OCI-LY1 (cell line): ENCODE measurements at regions not wholly inside any gene's neighbourhood (a gene's known extent, or its start where the extent isn't known, plus 50 kb on each side); places are given as distances from the start of the nearest gene placed in this dataset.

ENCODE experiments used
- H2AFZ ChIP-seq: fragments of 200-600 bp; sonication (generic), shearing (Covaris generic); 2 replicates; pipeline ENCODE4 v1.6.0; 2014; ENCODE audit warnings: antibody characterized with exemption, mild to moderate bottlenecking, low read length
- H3F3A ChIP-seq: fragments of 200-600 bp; sonication (generic), shearing (Covaris generic); 2 replicates; pipeline ENCODE4 v1.6.0; 2014; ENCODE audit warnings: mild to moderate bottlenecking, antibody characterized with exemption, low read length, moderate library complexity; ENCODE audit not compliant: insufficient read depth
- H3K27ac ChIP-seq: fragments of 200-600 bp; sonication (generic); 2 replicates; pipeline ENCODE4 v1.5.1; 2014; ENCODE audit warnings: low read length, mixed run types, mild to moderate bottlenecking, low read depth; ENCODE audit not compliant: poor library complexity, severe bottlenecking
- H3K27me3 ChIP-seq: fragments of 200-600 bp; sonication (generic); 2 replicates; pipeline ENCODE4 v1.6.0; 2014; ENCODE audit warnings: antibody characterized with exemption, mild to moderate bottlenecking, low read length, moderate library complexity; ENCODE audit not compliant: insufficient read depth
- H3K36me3 ChIP-seq: fragments of 200-600 bp; sonication (generic); 2 replicates; pipeline ENCODE4 v1.6.1; 2014; ENCODE audit warnings: mild to moderate bottlenecking, antibody characterized with exemption, low read length, moderate library complexity, mixed read lengths; ENCODE audit not compliant: insufficient read depth
- H3K4me1 ChIP-seq: fragments of 200-600 bp; sonication (generic); 2 replicates; pipeline ENCODE4 v1.5.1; 2014; ENCODE audit warnings: mild to moderate bottlenecking, low read length, moderate library complexity; ENCODE audit not compliant: insufficient read depth, severe bottlenecking
- H3K4me2 ChIP-seq: fragments of 200-600 bp; sonication (generic), shearing (Covaris generic); 2 replicates; pipeline ENCODE4 v1.6.1; 2014; ENCODE audit warnings: low read length
- H3K4me3 ChIP-seq: fragments of 200-600 bp; sonication (generic); 2 replicates; pipeline ENCODE4 v1.5.1; 2014; ENCODE audit warnings: low read length, low read depth, mild to moderate bottlenecking, mixed read lengths; ENCODE audit not compliant: poor library complexity, severe bottlenecking
- H3K79me2 ChIP-seq: fragments of 200-600 bp; shearing (Covaris generic); 2 replicates; pipeline ENCODE4 v1.6.1; 2016; ENCODE audit warnings: mixed run types, low read length, mixed read lengths; ENCODE audit not compliant: insufficient read depth
- H3K9ac ChIP-seq: fragments of 200-600 bp; sonication (generic), shearing (Covaris generic); 2 replicates; pipeline ENCODE4 v1.6.1; 2014; ENCODE audit warnings: mild to moderate bottlenecking, low read length, mixed read lengths
- H3K9me2 ChIP-seq: fragments of 200-600 bp; sonication (generic), shearing (Covaris generic); 2 replicates; pipeline ENCODE4 v1.6.1; 2014; ENCODE audit warnings: low read depth, mild to moderate bottlenecking, low read length, mixed read lengths
- H3K9me3 ChIP-seq: fragments of 200-600 bp; shearing (Covaris generic); 2 replicates; pipeline ENCODE4 v1.6.1; 2014; ENCODE audit warnings: low read length, mixed read lengths
- H4K20me1 ChIP-seq: fragments of 200-600 bp; sonication (generic), shearing (Covaris generic); 2 replicates; pipeline ENCODE4 v1.6.0; 2016; ENCODE audit warnings: mild to moderate bottlenecking, low read length; ENCODE audit not compliant: insufficient read depth
- CTCF ChIP-seq: fragments of 200-600 bp; sonication (generic), shearing (Covaris generic); IDR thresholded peaks from 2 replicates; pipeline ENCODE4 v1.5.1; 2017; ENCODE audit warnings: mild to moderate bottlenecking, antibody characterized with exemption, low read length, moderate library complexity, mixed read lengths
- EZH2 ChIP-seq: fragments of 200-600 bp; sonication (generic), shearing (Covaris generic); IDR thresholded peaks from 2 replicates; pipeline ENCODE4 v1.8.0; 2017; ENCODE audit warnings: borderline replicate concordance, mixed run types, mild to moderate bottlenecking, antibody characterized with exemption, low read length, moderate library complexity, mixed read lengths

- TF ChIP-seq EZH2 (no peak), CTCF (no peak)
- Histone ChIP-seq H3K27ac (no peak overlapping the region), H3K79me2 (no peaks in the 10 kb centered on the region), H3K9me2 (no peaks in the 10 kb centered on the region), H2AFZ (no peak overlapping the region), H3F3A (no peaks in the 10 kb centered on the region), H4K20me1 (no peaks in the 10 kb centered on the region), H3K27me3 (no peaks in the 10 kb centered on the region), H3K9ac (no peak overlapping the region), H3K4me1 (no peaks in the 10 kb centered on the region), H3K4me3 (no peak overlapping the region), H3K9me3 (no peaks in the 10 kb centered on the region), H3K36me3 (no peaks in the 10 kb centered on the region), H3K4me2 (no peak overlapping the region)
Measured at GRCh38 chr16:6853565-6853964, 479.1 kb upstream of the RBFOX1 start.

DNA sequence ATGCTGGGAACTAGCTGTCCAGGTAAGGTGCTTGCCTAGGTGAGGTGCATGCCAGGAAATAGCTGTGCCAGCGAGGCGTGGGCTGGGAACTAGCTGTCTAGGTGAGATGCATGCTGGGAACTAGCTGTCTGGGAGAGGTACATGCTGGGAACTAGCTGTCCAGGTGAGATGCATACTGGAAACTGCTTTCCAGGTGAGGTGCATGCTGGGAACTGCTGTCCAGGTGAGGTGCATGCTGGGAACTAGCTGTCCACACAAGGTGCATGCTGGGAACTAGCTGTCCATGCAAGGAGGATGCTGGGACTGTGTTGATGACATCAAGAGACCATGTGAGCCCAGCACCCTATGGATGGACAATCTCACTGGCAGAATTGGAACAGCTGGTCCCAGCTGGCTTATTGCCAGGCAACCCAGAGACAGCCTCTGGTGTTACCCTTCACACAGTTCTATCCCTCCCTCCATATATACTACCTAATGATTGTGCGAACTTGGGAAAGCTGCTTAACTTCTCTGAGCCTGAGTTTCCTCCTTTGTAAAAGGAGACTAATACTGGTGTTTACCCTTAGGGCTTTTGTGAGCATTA is 479.9 kb upstream of the RBFOX1 start:
- no peak overlapping the region for H3K4me2 ChIP-seq
- no peaks in the 10 kb centered on the region for H3K79me2 ChIP-seq
- H3K27me3 ChIP-seq, result no peaks in the 10 kb centered on the region
- H3K27ac ChIP-seq, result no peak overlapping the region
- no peak overlapping the region for H2AFZ ChIP-seq
- no peaks in the 10 kb centered on the region for H3K4me1 ChIP-seq
- H3K36me3 ChIP-seq, result no peaks in the 10 kb centered on the region
- H3K9me2 ChIP-seq, result no peaks in the 10 kb centered on the region
- no peaks in the 10 kb centered on the region for H3F3A ChIP-seq
- no peak for TF ChIP-seq CTCF
- no peak for TF ChIP-seq EZH2
- no peaks in the 10 kb centered on the region for H4K20me1 ChIP-seq
- no peaks in the 10 kb centered on the region for H3K9me3 ChIP-seq
- no peak overlapping the region for H3K9ac ChIP-seq
- H3K4me3 ChIP-seq, result no peak overlapping the region

DNA sequence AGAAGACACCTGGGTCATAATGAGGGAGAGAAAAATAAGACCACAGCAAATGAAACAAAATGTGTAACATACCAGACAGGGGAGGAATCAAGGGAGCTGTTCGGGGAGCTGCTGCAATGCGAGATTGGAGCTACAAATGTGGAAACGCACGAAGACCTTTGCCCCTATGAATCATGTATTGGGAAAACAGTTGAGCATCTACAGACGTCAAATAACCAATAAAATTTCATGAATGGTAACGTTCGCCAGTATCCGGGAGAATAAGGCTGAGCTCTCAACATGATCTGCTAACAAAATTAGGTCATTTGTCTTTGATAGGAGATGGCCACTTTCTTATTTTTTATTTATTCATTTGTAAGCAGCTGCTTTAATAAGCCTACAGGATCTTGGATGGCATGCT is 486.2 kb upstream of the RBFOX1 start:
- Histone ChIP-seq H3K9me3 (no peaks in the 10 kb centered on the region), H4K20me1 (no peaks in the 10 kb centered on the region), H3K79me2 (no peaks in the 10 kb centered on the region), H3K36me3 (no peaks in the 10 kb centered on the region), H3K4me3 (no peak overlapping the region), H2AFZ (no peak overlapping the region), H3K4me2 (no peak overlapping the region), H3F3A (no peaks in the 10 kb centered on the region), H3K9me2 (no peaks in the 10 kb centered on the region), H3K9ac (no peak overlapping the region), H3K27me3 (no peaks in the 10 kb centered on the region), H3K4me1 (no peaks in the 10 kb centered on the region), H3K27ac (no peak overlapping the region)
- TF ChIP-seq CTCF (no peak), EZH2 (no peak)
